HCEC 1CT (cell line): ENCODE measurements at regions not wholly inside any gene's neighbourhood (a gene's known extent, or its start where the extent isn't known, plus 50 kb on each side); places are given as distances from the start of the nearest gene placed in this dataset.

Source experiments
- DNase-seq: peaks from one replicate; pipeline ENCODE4 v3.0.0-alpha.2; 2017

DNA sequence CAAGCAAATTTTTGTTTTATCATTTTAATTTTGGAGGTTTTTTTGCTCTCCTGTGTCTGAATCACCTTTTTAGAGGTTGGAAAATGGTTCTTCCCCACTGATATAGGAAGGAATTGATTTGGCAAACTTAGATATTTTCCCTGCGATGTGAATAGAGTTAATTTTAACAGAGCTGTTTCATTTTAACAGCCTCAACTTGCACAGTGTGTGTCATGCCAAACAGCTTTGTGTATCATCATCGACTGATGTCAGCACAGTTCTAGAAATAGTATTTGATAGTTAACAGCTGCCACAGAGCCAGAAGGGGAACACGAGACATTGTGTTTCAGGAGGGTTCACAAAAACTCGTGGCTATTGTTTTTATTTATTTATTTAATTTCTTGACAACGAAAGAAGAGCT lies 243.1 kb upstream of the FOXN3 start:
- peak; percentile 74 for DNase-seq

DNA sequence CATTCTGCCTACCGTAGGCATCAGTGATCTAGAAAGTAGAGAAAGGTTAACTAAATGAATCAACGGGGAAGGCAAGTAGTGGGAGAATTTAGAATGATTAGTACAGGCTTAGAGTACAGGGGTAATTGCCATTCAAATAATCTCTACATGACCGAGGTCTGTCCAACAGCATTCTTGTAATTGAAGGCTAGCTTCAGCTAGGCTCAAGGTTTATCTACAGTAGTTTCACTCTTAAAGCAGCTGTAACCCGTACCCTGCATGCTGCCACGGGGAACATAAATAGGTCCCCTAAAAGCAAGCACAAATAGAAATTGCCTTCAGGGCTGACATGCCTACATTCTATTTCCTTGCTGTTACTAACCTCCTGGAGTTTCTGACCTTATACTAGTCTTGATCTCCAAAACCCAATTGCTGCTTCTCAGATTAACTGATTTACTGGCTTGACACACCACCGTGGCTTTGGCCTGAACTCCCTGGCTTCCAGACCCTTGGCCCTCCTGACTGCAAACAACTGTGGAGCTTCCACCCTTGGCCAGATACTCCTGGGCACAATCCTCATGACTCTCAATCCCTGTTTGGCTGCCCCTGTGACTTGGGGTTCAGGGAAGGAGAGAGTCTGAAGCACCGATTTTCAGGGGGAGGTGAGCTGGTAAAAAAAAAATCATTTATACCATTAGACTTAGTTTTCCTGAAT lies 242.1 kb upstream of the FOXN3 start:
- no peak for DNase-seq

DNA sequence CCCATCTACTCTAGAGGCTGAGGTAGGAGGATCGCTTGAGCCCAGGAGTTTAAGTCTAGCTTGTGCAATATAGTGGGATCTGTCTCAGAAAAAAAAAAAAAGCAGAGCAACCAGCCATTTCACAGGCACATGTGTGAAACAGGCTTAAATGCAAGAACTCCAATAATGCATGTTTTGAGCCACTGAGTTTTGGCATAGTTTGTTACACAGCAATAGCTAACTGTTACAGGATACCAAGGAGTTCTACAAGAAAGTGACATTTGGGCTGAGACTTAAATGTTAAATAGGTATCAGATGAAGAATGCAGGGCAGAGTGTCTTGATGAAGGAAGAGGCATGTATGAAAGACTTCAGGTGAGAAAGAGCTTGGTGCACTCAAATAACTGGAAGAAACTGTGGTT lies 240.0 kb upstream of the FOXN3 start:
- no peak for DNase-seq

DNA sequence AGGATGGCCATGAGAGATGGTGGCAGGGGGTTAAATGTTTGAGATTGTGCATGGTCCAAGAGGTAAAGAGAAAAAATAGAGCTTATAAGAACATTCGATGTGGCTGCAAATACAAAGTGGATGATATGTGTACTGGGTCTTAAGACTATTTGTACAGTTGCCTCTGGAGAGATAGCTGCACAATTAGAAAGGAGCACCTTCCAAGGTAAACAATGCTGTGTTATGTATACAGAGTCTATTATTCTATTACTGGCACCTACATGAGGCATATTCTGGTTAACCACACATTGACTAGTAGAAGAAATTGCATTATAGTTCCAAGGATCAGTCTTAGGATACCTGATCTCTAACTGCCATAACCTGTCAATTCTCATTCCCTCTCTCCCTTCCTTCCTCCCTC lies 238.0 kb upstream of the FOXN3 start:
- DNase-seq, result no peak

DNA sequence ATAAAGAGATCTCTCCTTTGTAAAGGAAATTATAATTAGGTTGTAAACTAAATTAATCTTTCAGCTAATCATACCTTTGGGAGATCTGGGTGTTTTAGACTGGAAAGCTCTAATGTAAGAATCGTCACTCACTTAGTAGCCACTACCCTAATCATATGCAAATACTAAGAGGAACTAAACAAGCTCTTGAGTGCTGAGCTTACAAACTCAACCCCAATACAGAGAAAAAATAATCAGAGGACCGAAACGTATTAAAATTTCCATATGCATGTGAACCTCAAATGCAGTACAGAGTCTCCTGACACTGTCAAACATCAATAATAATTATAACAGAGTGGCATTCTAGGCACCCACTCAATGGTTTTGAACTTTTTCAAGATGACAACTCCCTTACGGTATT lies 235.3 kb upstream of the FOXN3 start:
- DNase-seq, result no peak

DNA sequence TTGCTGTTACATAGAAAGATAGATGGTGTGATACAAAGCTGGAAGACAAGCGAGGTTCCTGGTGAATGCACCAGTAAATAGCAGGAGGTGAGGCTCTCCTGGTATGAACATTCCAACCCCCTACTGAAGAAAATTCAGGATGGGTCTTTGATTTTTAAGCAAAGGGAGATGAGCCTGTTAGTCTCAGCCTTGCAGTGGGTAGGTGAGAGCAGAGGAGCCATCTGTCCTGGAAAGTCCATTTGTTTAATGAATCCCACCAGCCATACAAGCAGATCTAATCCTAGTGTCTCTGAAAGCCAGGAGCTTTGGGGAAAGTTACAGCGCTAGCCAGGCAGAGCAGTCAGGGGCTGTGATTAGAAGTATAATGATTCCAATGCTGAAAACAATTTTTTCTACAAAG lies 234.8 kb upstream of the FOXN3 start:
- DNase-seq, result no peak

DNA sequence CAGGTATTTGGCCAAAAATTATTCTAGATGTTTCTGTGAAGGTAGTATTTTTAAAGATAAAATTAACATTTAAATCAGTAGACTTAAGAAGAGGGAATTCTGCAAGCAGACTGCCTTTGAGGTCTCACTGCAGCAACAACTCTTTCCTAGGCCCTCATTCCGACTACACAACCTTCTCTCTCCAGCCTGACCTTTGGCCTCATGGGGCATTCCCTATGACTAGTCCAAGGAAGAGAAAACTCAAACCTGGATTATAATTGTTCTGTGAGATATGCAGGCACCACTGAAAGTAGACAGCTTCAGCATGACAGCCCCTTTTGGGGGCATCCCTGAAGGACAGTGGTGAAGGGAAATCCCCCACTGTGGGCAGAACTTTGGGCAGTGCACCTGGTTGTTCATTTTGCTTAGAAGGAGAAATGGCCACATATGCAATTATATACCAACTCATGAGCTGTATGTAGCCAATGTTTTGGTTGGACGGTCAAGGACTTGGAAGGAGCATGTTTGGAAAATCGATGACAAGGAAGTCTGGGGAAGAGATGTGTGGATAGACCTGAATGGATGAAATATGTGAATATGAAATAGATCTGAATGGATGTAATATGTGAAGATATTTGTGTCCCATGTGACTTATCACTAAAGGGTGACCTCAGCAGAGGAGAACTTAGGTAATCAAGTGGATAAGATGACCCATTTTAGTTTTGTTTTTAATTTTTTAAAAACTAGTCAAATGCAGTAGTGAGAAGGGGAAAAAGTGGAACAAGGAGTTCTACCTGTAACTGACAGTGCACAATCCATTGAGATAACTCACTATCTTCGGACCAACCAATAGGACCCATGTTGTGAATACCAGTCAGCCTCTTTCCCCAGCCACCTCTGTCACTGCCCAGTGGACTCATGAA lies 233.3 kb upstream of the FOXN3 start:
- peak; percentile 9 for DNase-seq

DNA sequence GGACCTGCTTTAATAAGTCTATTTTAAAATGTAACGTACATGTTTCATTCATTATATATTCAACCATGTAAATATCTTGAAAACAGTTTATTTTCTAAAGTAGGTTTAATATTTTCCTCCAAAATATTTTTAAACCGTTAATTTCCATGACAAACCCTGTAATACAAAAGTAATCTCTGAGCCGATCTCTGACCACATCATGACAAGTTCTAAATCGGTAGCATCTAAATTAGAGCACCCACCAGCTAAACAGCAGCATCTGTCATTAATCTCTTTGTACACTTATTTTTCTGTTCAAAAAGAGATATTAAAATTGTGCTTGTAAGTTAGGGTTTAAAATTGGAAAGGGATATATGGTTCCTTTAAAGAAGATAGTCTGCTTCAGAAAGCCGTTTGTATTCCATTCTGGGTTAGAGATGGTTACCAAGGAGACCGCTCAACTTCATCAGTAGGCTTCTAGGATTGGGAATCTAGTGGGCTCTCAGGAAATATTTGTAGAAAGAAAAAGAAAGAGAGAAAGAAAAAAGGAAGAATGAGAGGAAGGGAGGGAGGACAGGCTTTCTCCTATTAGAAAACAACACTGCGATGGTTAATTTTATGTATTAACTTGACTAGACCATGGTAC lies 232.5 kb upstream of the FOXN3 start:
- no peak for DNase-seq

DNA sequence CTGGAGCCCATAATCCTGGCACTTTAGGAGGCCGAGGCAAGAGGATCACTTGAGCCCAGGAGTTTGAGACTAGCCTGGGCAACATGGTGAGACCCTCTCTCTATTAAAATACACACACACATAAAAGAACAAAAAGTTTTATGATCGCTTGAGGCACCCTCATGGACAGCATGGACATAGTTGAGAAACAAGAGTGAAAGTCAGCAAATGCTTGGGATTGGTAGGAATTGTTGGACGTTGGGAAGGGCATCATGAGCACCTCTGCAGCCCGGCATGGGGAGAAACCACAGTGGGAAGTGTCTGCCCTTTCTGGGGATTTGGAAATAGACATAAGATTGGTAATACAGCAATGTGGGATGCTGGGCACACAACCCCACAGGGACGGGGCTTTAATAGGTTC lies 231.9 kb upstream of the FOXN3 start:
- no peak for DNase-seq

DNA sequence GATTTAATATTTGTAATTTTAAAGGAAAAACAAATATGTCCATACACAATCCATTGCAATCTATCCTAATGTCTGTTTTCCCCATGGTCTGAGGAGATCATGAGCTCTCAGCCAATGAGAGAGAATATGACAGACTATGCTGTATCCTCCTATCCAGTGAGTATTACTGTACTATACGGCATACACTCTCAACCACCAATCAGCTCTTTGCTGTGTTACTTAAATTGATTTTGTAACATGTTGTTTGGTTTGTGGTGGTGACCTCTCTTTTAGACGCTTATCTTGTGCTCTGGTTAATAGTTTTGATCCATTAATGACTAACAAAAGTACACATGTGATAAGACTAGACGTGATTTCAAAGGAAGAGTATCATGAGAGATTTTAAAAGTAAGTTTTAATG lies 231.5 kb upstream of the FOXN3 start:
- no peak for DNase-seq

DNA sequence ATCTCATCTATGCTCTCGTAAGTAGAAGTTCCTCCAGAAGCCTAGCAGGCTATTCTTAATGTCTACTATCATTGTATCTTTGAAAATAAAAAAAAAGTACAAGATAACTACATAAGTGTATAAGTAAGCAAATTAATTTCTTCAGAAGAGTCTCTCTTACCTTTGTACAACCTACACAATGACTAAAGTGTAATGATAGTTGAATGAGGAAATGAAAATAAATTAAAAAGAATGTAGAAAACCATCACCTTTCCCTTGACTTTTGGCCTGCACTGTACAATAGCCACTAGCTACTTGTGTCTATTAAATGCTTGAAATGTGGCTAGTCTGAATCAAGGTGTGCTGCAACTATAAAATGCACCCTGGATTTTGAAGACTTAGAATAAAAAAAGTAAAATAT lies 229.9 kb upstream of the FOXN3 start:
- no peak for DNase-seq

DNA sequence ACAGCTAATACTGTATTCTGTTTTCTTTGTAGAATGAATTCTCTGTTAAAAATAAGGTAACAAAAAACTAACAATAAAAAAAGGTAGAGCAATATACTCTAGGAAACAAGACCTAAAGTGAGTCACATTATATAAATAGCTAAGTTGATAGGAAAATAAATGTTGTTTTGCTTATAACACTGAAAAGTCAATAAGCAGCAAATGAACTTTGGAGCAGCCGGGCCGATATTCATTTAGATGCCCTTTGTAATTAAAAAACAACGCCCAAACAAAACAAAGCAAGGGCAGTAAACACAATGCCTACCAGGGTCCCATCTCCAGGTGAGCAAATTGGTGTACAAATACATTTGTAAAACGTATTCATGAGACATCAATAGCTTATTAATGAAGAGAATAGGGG lies 227.6 kb upstream of the FOXN3 start:
- DNase-seq, result no peak

DNA sequence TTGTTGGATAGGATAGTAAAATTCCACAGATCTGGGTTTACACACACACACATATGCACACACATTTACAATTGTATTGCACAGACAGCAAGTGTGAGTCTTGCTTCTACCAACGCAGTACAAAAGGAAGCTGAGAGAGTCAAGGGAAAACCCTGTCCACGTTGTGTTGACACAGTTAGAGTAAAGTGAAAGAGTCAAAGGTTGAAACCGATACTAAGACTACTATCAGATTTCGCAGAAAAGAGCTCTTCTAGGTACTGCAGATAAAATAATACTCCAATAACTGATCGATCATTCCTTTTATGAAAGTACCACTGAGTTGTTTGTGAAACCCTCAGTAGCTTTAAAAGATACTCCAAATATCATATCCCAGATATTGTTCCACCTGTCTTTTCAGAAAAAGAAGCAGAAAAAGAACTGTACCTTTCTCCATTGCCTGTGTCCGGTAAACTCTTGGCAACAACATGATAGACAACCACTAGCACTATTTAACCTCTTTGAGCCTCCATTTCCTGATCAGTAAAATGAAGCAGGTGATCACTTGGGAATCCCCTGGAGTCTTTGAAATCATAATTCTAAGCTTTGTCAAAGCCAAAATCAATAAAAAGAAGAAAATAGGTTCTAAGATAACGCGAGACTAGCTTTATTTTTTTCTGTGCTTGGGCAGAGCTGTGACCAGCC lies 224.6 kb upstream of the FOXN3 start:
- no peak for DNase-seq

DNA sequence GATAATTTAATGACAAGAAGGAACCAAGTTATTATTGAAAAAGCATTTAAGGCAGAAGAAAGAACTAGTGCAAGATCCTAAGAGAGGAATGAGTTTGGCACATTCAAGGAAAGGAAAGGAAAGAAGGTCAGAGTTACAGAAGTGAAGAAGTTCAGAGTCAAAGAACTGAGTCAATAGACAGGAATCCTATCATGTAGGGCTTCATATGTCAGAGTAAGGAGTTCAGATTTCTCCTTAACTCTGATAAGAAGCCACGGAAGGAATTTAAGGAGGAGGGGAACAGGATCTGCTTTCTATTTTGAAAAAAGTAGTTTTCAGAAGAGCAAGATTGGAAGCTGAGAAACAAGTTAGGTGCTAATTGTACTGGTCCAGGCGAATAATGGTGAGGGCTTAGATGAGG lies 223.1 kb upstream of the FOXN3 start:
- DNase-seq, result no peak

DNA sequence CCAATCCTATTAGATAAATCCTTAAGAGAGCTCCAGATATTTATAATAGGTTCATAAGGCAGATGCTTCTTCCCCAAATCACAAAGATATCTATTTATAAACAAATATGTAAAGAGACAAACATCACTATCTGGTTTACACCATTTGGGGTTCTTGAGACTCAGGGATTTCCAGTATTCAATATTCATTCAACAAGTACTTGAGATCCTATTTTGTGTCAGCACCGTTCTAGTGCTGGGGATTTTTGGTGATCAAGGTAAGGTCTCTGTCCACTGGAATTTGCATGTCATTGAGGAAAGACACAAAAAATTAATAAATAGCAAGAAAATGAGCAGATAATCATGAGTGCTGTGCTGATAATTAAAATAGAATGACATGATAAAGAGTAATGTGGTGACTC lies 222.7 kb upstream of the FOXN3 start:
- no peak for DNase-seq

DNA sequence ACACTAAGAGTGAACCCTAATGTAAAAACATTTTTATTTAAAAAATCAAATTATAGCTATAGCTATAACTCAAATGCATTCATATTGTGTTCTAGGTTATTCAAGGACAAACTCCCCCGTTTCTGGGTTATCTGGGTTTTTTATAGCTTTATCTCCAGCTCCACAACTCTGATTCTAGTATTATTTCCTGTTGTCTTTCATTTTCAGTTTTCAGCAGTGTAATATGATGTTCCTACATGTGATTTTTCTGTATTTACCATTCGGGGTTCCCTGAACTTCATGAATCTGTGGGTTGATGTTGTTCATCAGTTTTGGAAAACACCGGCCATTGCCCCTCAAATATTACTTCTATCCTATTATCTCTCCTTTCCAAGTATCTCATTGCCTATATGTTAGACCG lies 221.9 kb upstream of the FOXN3 start:
- DNase-seq, result no peak

DNA sequence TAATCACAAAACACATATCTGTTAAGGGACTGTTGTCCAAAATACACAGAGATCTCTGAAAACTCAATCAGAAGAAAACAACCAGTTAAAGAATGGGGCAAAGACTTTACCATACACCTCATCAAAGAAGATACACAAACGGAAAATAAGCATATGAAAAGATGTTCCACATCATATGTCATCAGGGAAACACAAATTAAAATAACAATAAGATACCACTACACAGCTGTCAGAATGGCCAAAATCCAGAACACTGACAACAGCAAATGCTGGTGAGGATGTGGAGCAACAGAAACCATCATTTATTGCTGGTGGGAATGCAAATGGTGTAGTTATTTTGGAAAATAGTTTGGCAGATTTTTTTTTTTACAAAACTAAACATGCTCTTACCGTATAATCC lies 220.5 kb upstream of the FOXN3 start:
- no peak for DNase-seq

DNA sequence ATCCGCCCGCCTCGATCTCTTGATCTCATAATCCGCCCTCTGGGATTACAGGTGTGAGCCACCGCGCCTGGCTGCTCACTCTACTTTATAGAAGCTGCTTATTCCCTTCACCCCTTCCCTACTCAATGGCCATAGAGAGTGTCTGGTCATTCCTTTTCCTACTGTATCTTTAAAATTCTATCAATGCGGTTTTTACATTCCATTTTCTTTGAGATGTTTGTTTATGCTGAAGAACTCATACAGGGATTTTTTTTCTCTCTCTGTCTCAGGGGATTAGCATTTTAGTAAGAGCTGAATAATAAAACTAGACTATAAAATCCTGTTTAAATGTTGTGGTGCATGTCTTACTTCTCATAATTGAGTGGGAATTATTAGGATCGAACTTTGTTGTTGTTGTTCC lies 218.6 kb upstream of the FOXN3 start:
- no peak for DNase-seq

DNA sequence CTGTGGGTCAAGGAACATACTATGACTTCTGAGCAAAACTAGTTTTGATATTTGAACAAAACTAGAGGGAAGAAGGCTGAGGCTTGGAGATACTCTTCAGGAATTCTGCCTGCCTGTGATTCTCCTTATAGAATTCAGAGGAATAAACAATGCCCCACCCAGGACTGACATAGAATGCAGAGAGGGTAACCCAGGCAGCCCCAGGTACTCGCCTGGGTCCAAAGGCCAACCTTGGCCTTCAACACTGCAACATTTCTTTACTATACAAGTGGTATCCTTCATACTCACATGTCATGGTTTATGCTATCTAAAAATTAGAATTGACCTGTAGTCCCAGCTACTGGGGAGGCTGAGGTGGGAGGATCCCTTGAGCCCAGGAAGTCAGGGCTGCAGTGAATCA lies 217.0 kb upstream of the FOXN3 start:
- DNase-seq, result no peak

DNA sequence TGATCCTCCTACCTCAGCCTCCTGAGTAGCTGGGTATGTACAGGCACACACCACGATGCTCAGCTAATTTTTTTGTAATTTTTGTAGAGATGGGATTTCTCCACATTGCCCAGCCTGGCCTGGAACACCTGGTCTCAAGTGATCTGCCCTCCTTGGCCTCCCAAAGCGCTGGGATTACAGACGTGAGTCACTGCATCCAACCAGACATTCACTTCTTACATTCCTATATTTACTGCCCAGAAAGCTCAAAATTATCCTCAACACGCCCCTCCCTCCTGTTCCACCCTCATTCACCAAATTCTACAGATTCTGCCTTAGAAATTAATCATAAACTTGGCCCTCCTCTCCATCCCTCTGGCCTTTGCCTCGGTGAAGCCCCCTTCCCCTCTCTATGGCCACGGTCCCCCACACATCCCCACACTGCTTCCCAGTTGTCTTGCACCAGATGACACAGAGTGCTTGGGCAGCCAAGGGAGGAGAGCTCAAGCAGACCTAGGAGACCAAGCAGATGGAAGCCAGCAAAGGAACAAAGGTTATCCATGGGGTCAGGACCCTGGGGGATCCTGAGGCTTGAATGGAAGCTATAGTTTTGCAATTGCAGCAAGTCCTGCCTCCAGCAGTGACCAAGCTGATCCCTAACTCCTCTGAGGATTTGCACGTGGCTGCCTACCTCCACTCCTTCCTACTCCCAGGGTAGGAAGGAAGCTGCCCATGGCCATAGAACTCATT lies 213.2 kb upstream of the FOXN3 start:
- DNase-seq, result no peak

DNA sequence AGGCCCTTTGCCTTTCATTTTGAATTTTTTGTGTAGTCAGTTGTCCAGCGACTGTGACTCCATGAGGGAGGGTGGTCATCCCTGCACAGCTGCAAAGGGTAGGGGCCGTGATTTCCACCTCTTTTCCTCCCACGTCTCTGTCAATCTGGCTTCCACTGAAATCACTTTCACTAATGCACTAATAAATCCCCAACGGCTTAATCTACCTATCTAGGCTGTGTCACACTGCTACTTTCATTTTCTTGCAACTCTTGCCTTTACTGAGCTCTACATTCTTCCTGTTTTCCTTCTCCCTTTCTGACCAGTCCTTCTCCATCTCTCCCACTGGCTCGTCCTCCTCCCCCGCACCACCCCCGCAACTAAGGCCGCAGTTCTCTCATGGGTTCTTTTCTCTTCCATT lies 212.3 kb upstream of the FOXN3 start:
- DNase-seq, result no peak

DNA sequence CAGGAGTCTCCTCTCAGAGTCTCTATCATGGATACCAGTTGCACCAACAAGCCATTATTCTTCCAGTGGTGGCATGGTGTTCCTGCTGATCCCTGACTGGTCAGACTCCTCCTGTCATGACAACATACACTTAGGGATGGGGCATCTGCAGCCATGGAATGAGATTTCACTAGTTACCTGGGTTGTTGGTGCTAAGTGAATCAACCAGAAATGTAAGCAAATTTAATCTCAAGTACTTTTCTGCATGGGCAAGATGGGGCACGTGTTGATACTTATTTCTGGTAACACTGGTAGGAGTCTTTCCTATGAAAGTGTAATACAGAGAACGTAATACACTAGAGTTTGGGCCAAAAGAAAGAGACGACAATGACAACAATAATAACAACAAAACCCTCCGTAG lies 211.5 kb upstream of the FOXN3 start:
- DNase-seq, result no peak

DNA sequence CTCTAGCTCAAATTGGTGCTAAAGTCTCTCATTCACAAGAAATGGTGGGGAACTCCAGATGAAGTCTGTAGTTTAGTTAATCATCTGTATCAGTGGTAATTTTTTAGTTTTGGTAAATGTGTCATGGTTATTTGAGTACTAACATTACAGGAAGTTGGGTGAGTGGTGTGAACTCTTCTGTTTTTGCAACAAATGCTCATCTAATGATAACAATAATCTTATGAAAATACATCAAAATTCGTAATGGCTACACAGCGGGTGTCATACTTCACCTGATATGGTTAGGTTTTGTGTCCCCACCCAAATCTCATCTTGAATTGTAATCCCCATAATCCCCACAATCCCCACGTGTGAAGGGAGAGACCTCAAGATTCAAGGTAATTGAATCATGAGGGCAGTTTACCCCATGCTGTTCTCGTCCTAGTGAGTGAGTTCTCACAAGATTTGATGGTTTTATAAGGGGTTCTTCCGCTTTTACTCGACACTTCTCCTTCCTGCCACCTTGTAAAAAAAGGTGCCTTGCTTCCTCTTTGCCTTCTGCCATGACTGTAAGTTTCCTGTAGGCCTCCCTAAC lies 209.3 kb upstream of the FOXN3 start:
- DNase-seq, result no peak
